HepG2 (cell line): ENCODE measurements at regions not wholly inside any gene's neighbourhood (a gene's known extent, or its start where the extent isn't known, plus 50 kb on each side); places are given as distances from the start of the nearest gene placed in this dataset.

Experiments
- ATAC-seq: fragments of 200-7000 bp; cut with Tn5 transposase; 3 replicates; pipeline ENCODE4 v1.9.1; 2020; ENCODE audit warnings: mild to moderate bottlenecking, moderate library complexity
- BruUV-seq: library from RNA; stranded (reverse); fragments of 400-500 nt; replicated peaks from 2 replicates; lab custom pipeline; 2021; lab: Mats Ljungman, UMichigan
- CTCF ChIA-PET: fragments of 300-600 bp; formaldehyde crosslinking; extraction: SDS; loops from one replicate; lab custom pipeline; 2021; ENCODE audit warnings: low total read pairs, inconsistent platforms, low intra/inter-chr PET ratio; lab: Yijun Ruan, JAX
- POLR2A ChIA-PET: fragments of 350-600 bp; sonication (Branson Sonifier 250); formaldehyde crosslinking; loops from one replicate; lab custom pipeline; 2020; ENCODE audit warnings: antibody characterized with exemption, inconsistent platforms; lab: Yijun Ruan, JAX
- DNase-seq: peaks from one replicate; pipeline ENCODE4 v3.0.0-alpha.2; 2015; ENCODE audit warnings: low spot score
- FAIRE-seq: peaks from 3 replicates; lab custom pipeline; 2011; peaks lifted over from hg19 to GRCh38; lab: Jason Lieb, UNC
- H2AFZ ChIP-seq: one replicate; pipeline ENCODE4 v1.6.1; 2011; ENCODE audit warnings: low read length, inconsistent platforms
- H3K27ac ChIP-seq: fragments of 300-600 bp; 3 replicates; pipeline ENCODE4 v1.8.0; 2011; ENCODE audit warnings: mixed run types, mild to moderate bottlenecking, mixed read lengths, low read length, inconsistent platforms; ENCODE audit not compliant: insufficient read depth; ENCODE audit errors: extremely low read length
- H3K27me3 ChIP-seq, 2 experiments: fragments of 200-600 bp in 1 of 2; 2 replicates in 1 of 2; 3 replicates in 1 of 2; pipeline versions ENCODE4 v1.6.0 to v1.8.0; 2011; ENCODE audit warnings: low read length in 2 of 2, mild to moderate bottlenecking in 2 of 2, moderate library complexity in 2 of 2, inconsistent platforms in 1 of 2; ENCODE audit not compliant: insufficient read depth in 2 of 2, control insufficient read depth in 1 of 2
- H3K36me3 ChIP-seq, 2 experiments: fragments of 200-600 bp in 1 of 2; replicated peaks in 1 of 2; 2 replicates in 1 of 2; 3 replicates in 1 of 2; pipeline versions ENCODE4 v1.5.1 to v1.8.0; 2011; ENCODE audit warnings: low read length in 2 of 2, inconsistent platforms in 1 of 2; ENCODE audit not compliant: insufficient read depth in 2 of 2, control insufficient read depth in 1 of 2
- H3K4me1 ChIP-seq: 2 replicates; pipeline ENCODE4 v1.5.1; 2012; ENCODE audit warnings: low read length, inconsistent platforms; ENCODE audit not compliant: insufficient read depth
- H3K4me2 ChIP-seq: 2 replicates; pipeline ENCODE4 v1.6.0; 2011; ENCODE audit warnings: low read depth, low read length, inconsistent platforms
- H3K4me3 ChIP-seq, 3 experiments: fragments of 200-600 bp in 1 of 3; sonication (generic), shearing (Covaris generic) in 1 of 3; replicated peaks in 1 of 3; 2 replicates each; pipeline ENCODE4 v1.5.1; 2011 to 2016; ENCODE audit warnings: low read length in 3 of 3, inconsistent platforms in 2 of 3, low read depth in 2 of 3, mild to moderate bottlenecking in 2 of 3, control low read depth in 1 of 3, mixed read lengths in 1 of 3; ENCODE audit not compliant: insufficient read depth in 1 of 3
- H3K79me2 ChIP-seq: one replicate; pipeline ENCODE4 v1.6.1; 2011; ENCODE audit warnings: low read length, inconsistent platforms; ENCODE audit not compliant: insufficient read depth
- H3K9ac ChIP-seq: 2 replicates; pipeline ENCODE4 v1.6.0; 2011; ENCODE audit warnings: mild to moderate bottlenecking, low read depth, low read length, inconsistent platforms; ENCODE audit not compliant: insufficient read depth
- H3K9me3 ChIP-seq: 2 replicates; pipeline ENCODE4 v1.5.1; 2012; ENCODE audit warnings: mild to moderate bottlenecking, low read length
- H4K20me1 ChIP-seq: 2 replicates; pipeline ENCODE4 v1.6.0; 2011; ENCODE audit warnings: inconsistent platforms, mild to moderate bottlenecking, low read length, moderate library complexity; ENCODE audit not compliant: insufficient read depth
- ATF7 ChIP-seq, 2 experiments: fragments of 450-650 bp in 1 of 2; sonication (generic) in 1 of 2; formaldehyde crosslinking in 1 of 2; IDR thresholded peaks; 2 replicates each; pipeline versions ENCODE4 v1.4.0 to v1.6.1; 2016 to 2020; ENCODE audit warnings: antibody characterized with exemption in 1 of 2, mild to moderate bottlenecking in 1 of 2, missing genetic modification reagents in 1 of 2
- DNMT1 ChIP-seq: sonication (generic); formaldehyde crosslinking; IDR thresholded peaks from 2 replicates; pipeline ENCODE4 v1.5.1; 2020; ENCODE audit warnings: mild to moderate bottlenecking, missing genetic modification reagents
- E2F2 ChIP-seq: sonication (generic); formaldehyde crosslinking; IDR thresholded peaks from 2 replicates; pipeline ENCODE4 v1.4.0; 2020; ENCODE audit warnings: missing genetic modification reagents, borderline replicate concordance
- GABPA ChIP-seq, 2 experiments: IDR thresholded peaks; 2 replicates each; pipeline ENCODE4 v1.6.1; 2011 to 2016; ENCODE audit warnings: low read depth in 2 of 2, low read length in 1 of 2, missing biosample characterization in 1 of 2, missing genetic modification characterization in 1 of 2
- KDM3A ChIP-seq: IDR thresholded peaks from 2 replicates; pipeline ENCODE4 v1.6.1; 2018; ENCODE audit warnings: low read depth, missing compliant biosample characterization
- KMT2A ChIP-seq: sonication (generic); formaldehyde crosslinking; IDR thresholded peaks from 2 replicates; pipeline ENCODE4 v1.4.0; 2020; ENCODE audit warnings: missing genetic modification reagents
- NBN ChIP-seq: fragments of 450-650 bp; conservative IDR thresholded peaks from 2 replicates; pipeline ENCODE4 v1.6.1; 2017
- PHF20 ChIP-seq: sonication (generic); formaldehyde crosslinking; IDR thresholded peaks from 2 replicates; pipeline ENCODE4 v1.5.0; 2020; ENCODE audit warnings: mild to moderate bottlenecking, missing genetic modification reagents
- POGZ ChIP-seq: sonication (generic); formaldehyde crosslinking; IDR thresholded peaks from 2 replicates; pipeline ENCODE4 v1.4.0; 2020; ENCODE audit warnings: mild to moderate bottlenecking, missing genetic modification reagents
- POLR2G ChIP-seq: fragments of 200-400 bp; formaldehyde crosslinking; IDR thresholded peaks from 2 replicates; pipeline ENCODE4 v1.6.1; 2018; ENCODE audit warnings: mild to moderate bottlenecking, low read depth, low read length, moderate library complexity
- RNF219 ChIP-seq: sonication (generic); formaldehyde crosslinking; IDR thresholded peaks from 2 replicates; pipeline ENCODE4 v1.5.0; 2020; ENCODE audit warnings: mild to moderate bottlenecking, missing genetic modification reagents
- SMAD3 ChIP-seq: sonication (generic); formaldehyde crosslinking; IDR thresholded peaks from 2 replicates; pipeline ENCODE4 v1.4.0; 2020; ENCODE audit warnings: missing genetic modification reagents
- THAP11 ChIP-seq: IDR thresholded peaks from 2 replicates; pipeline ENCODE4 v1.6.1; 2016; ENCODE audit warnings: missing biosample characterization, missing genetic modification reagents
- THAP7 ChIP-seq: sonication (generic); formaldehyde crosslinking; IDR thresholded peaks from 2 replicates; pipeline ENCODE4 v1.8.1; 2023; ENCODE audit warnings: mild to moderate bottlenecking, missing genetic modification reagents
- ZFP62 ChIP-seq: sonication (generic); formaldehyde crosslinking; IDR thresholded peaks from 2 replicates; pipeline ENCODE4 v1.4.0; 2020; ENCODE audit warnings: missing genetic modification reagents
- ZFY ChIP-seq: sonication (generic); formaldehyde crosslinking; IDR thresholded peaks from 2 replicates; pipeline ENCODE4 v1.4.0; 2020; ENCODE audit warnings: missing genetic modification reagents
- ZMYM4 ChIP-seq: sonication (generic); formaldehyde crosslinking; IDR thresholded peaks from 2 replicates; pipeline ENCODE4 v1.8.1; 2023; ENCODE audit warnings: mild to moderate bottlenecking, missing genetic modification reagents
- ZNF160 ChIP-seq: sonication (generic); formaldehyde crosslinking; IDR thresholded peaks from 2 replicates; pipeline ENCODE4 v1.8.0; 2022; ENCODE audit warnings: mild to moderate bottlenecking, inconsistent platforms, missing genetic modification reagents
- ZNF224 ChIP-seq: sonication (generic); formaldehyde crosslinking; IDR thresholded peaks from 2 replicates; pipeline ENCODE4 v1.5.0; 2020; ENCODE audit warnings: mild to moderate bottlenecking, missing genetic modification reagents
- ZNF383 ChIP-seq: sonication (generic); formaldehyde crosslinking; IDR thresholded peaks from 2 replicates; pipeline ENCODE4 v1.4.0; 2020; ENCODE audit warnings: missing genetic modification reagents, mild to moderate bottlenecking, borderline replicate concordance
- ZNF552 ChIP-seq: sonication (generic); formaldehyde crosslinking; IDR thresholded peaks from 2 replicates; pipeline ENCODE4 v1.9.0; 2022; ENCODE audit warnings: missing genetic modification reagents, mild to moderate bottlenecking, borderline replicate concordance
- WGBS: methylation state at CpG from one replicate; pipeline ENCODE4 v1.1.6; 2017; ENCODE audit warnings: low lambda C conversion rate; 5-methylcytosine and 5-hydroxymethylcytosine counted together
- in situ Hi-C: cut with HindIII; loops from 2 replicates; pipeline ENCODE4 v1.10.0; 2017; ENCODE audit warnings: low pct_unique_long_range_greater_than_20kb; ENCODE audit not compliant: extremely low pct_ligation_motif_present
- intact Hi-C: fragments of 100-400 bp; cut with micrococcal nuclease; formaldehyde crosslinking; loops from one replicate; pipeline ENCODE4 v1.10.0; 2022; ENCODE audit not compliant: unreplicated experiment

- in situ Hi-C loops (no loop called here), intact Hi-C loops (no loop called here)
- BruUV-seq = TSS peak; percentile 75
- peak overlapping the region; percentile 39 to 74 (median 68); a peak in 5 of 6 replicates for H3K4me3 ChIP-seq
- peak overlapping the region; percentile 63 for H3K9ac ChIP-seq
- CTCF ChIA-PET = no interaction called here
- no peak overlapping the region for H2AFZ ChIP-seq
- DNase-seq (peak; percentile 61), FAIRE-seq (no peak), ATAC-seq (peak; percentile 80)
- H3K27ac ChIP-seq = peak overlapping the region; percentile 63
- H3K4me2 ChIP-seq = peak overlapping the region; percentile 24
- no peaks in the 10 kb centered on the region for H3K79me2 ChIP-seq
- 54% methylated on average over 65 of the region's 75 CpGs for WGBS
- H3K36me3 ChIP-seq = no peaks in the 10 kb centered on the region
- peaks cover 81% of the 10 kb centered on the region for H3K9me3 ChIP-seq
- POLR2A ChIA-PET = no interaction called here
- H4K20me1 ChIP-seq = no peaks in the 10 kb centered on the region
- H3K4me1 ChIP-seq = no peaks in the 10 kb centered on the region
- no peaks in the 10 kb centered on the region for H3K27me3 ChIP-seq
- TF ChIP-seq THAP7 (CRISPR knock-in tag) (no peak), SMAD3 (no peak), ZNF383 (no peak), ZMYM4 (CRISPR knock-in tag) (peak; percentile 65; the same call in 1 of the 2 replicates), ZFP62 (CRISPR knock-in tag) (no peak), DNMT1 (CRISPR knock-in tag) (no peak), RNF219 (CRISPR knock-in tag) (no peak), GABPA (IDR thresholded peaks at IDR 0.05; ENCODE audit: low read depth, low read length) (peak; percentile 37; the same call in 1 of the 2 replicates), GABPA (CRISPR knock-in tag; IDR thresholded peaks at IDR 0.05; ENCODE audit: low read depth) (peak; percentile 58; the same call in 1 of the 2 replicates), KMT2A (CRISPR knock-in tag) (peak; percentile 58; the same call in 1 of the 2 replicates), ZFY (peak; percentile 36; the same call in 1 of the 2 replicates), PHF20 (CRISPR knock-in tag) (peak; percentile 72), NBN (no peak), THAP11 (CRISPR knock-in tag) (peak; percentile 56; the same call in 1 of the 2 replicates), ATF7 (IDR thresholded peaks at IDR 0.05) (no peak), ATF7 (CRISPR knock-in tag; IDR thresholded peaks at IDR 0.05) (no peak), ZNF160 (CRISPR knock-in tag) (no peak), ZNF224 (CRISPR knock-in tag) (no peak), POLR2G (peak; percentile 52), KDM3A (CRISPR knock-in tag) (no peak), E2F2 (no peak), POGZ (no peak), ZNF552 (CRISPR knock-in tag) (no peak)
These were observed 2925.9 kb upstream of the OR11H1 start for GRCh38 chr22:12601870-12602779.
